HG02588 (cell line): ENCODE measurements at regions not wholly inside any gene's neighbourhood (a gene's known extent, or its start where the extent isn't known, plus 50 kb on each side); places are given as distances from the start of the nearest gene placed in this dataset.
"Not testable (repeated sequence)": the region's sequence is repeated elsewhere in the genome, so short reads cannot be mapped to it uniquely, and the experiment has no call there.

ENCODE experiments used
- ATAC-seq: cut with Tn5 transposase; IDR thresholded peaks from one replicate; pipeline ENCODE4 v1.9.1; 2021; ENCODE audit warnings: mild to moderate bottlenecking, moderate library complexity; ENCODE audit not compliant: unreplicated experiment

GRCh38 chr17:73835605-73836004, 191.4 kb upstream of the SDK2 start:
- ATAC-seq = no peak

GRCh38 chr17:73838815-73839214, 194.6 kb upstream of the SDK2 start:
- no peak for ATAC-seq

GRCh38 chr17:73840829-73841228, 196.6 kb upstream of the SDK2 start:
- ATAC-seq = no peak

- ATAC-seq = no peak
Observed at GRCh38 chr17:73841431-73842060, 197.3 kb upstream of the SDK2 start.

GRCh38 chr17:73847952-73848351, 203.7 kb upstream of the SDK2 start:
- ATAC-seq = no peak

GRCh38 chr17:73850426-73850825, 206.2 kb upstream of the SDK2 start:
- ATAC-seq = no peak

- no peak for ATAC-seq
Observed at GRCh38 chr17:73851091-73851490, 206.8 kb upstream of the SDK2 start.

- ATAC-seq = no peak
Observed at GRCh38 chr17:73851921-73852320, 207.7 kb upstream of the SDK2 start.

GRCh38 chr17:73855720-73856333, 211.6 kb upstream of the SDK2 start:
- ATAC-seq = no peak

- no peak for ATAC-seq
Observed at GRCh38 chr17:73856556-73856955, 212.3 kb upstream of the SDK2 start.

GRCh38 chr17:73859439-73860008, 215.3 kb upstream of the SDK2 start:
- not testable (repeated sequence) for ATAC-seq

- ATAC-seq = no peak
Observed at GRCh38 chr17:73861543-73861942, 217.3 kb upstream of the SDK2 start.

GRCh38 chr17:73863761-73864535, 219.7 kb upstream of the SDK2 start:
- no peak for ATAC-seq

GRCh38 chr17:73865831-73866230, 221.6 kb upstream of the SDK2 start:
- no peak for ATAC-seq

- ATAC-seq = no peak
Observed at GRCh38 chr17:73867056-73867455, 222.8 kb upstream of the SDK2 start.

- ATAC-seq = no peak
Observed at GRCh38 chr17:73870068-73870467, 225.8 kb upstream of the SDK2 start.

GRCh38 chr17:73870473-73870872, 226.2 kb upstream of the SDK2 start:
- ATAC-seq = no peak

- ATAC-seq = no peak
Observed at GRCh38 chr17:73872816-73873215, 228.6 kb upstream of the SDK2 start.

- ATAC-seq = peak; percentile 62
Observed at GRCh38 chr17:73874008-73874720, 229.9 kb upstream of the SDK2 start.

- no peak for ATAC-seq
Observed at GRCh38 chr17:73875346-73875745, 231.1 kb upstream of the SDK2 start.

GRCh38 chr17:73877962-73878361, 233.7 kb upstream of the SDK2 start:
- no peak for ATAC-seq
